NCI-H510A (cell line): ENCODE measurements at regions not wholly inside any gene's neighbourhood (a gene's known extent, or its start where the extent isn't known, plus 50 kb on each side); places are given as distances from the start of the nearest gene placed in this dataset.

Experiments used
- DNase-seq: peaks from one replicate; lab custom pipeline; 2025; lab: John Stamatoyannopoulos, UW

- no peak for DNase-seq
Observed at GRCh38 chr1:30048905-30049304, 674.5 kb downstream of the MATN1 start.

- no peak for DNase-seq
Observed at GRCh38 chr1:30047576-30047975, 675.8 kb downstream of the MATN1 start.

GRCh38 chr1:30046751-30047150 is 676.6 kb downstream of the MATN1 start:
- no peak for DNase-seq

GRCh38 chr1:30045304-30046090 is 677.9 kb downstream of the MATN1 start:
- no peak for DNase-seq

GRCh38 chr1:30044656-30045144 is 678.7 kb downstream of the MATN1 start:
- no peak for DNase-seq

- DNase-seq = no peak
Observed at GRCh38 chr1:30043731-30044408, 679.5 kb downstream of the MATN1 start.

GRCh38 chr1:30043256-30043655 is 680.1 kb downstream of the MATN1 start:
- DNase-seq = no peak

GRCh38 chr1:30042438-30043147 is 680.8 kb downstream of the MATN1 start:
- no peak for DNase-seq

- DNase-seq = no peak
Observed at GRCh38 chr1:30041741-30042437, 681.5 kb downstream of the MATN1 start.

GRCh38 chr1:30040081-30041019 is 683.0 kb downstream of the MATN1 start:
- DNase-seq = no peak

GRCh38 chr1:30039354-30040080 is 683.9 kb downstream of the MATN1 start:
- no peak for DNase-seq

- no peak for DNase-seq
Observed at GRCh38 chr1:30038134-30039025, 685.0 kb downstream of the MATN1 start.

GRCh38 chr1:30037251-30038118 is 685.9 kb downstream of the MATN1 start:
- DNase-seq = no peak

GRCh38 chr1:30036666-30037065 is 686.7 kb downstream of the MATN1 start:
- no peak for DNase-seq

- DNase-seq = no peak
Observed at GRCh38 chr1:30036229-30036547, 687.2 kb downstream of the MATN1 start.

- DNase-seq = no peak
Observed at GRCh38 chr1:30035522-30036228, 687.7 kb downstream of the MATN1 start.

GRCh38 chr1:30034627-30035521 is 688.5 kb downstream of the MATN1 start:
- no peak for DNase-seq
